ENCODE measurements at regions not wholly inside any gene's neighbourhood (a gene's known extent, or its start where the extent isn't known, plus 50 kb on each side); places are given as distances from the start of the nearest gene placed in this dataset.

DNA sequence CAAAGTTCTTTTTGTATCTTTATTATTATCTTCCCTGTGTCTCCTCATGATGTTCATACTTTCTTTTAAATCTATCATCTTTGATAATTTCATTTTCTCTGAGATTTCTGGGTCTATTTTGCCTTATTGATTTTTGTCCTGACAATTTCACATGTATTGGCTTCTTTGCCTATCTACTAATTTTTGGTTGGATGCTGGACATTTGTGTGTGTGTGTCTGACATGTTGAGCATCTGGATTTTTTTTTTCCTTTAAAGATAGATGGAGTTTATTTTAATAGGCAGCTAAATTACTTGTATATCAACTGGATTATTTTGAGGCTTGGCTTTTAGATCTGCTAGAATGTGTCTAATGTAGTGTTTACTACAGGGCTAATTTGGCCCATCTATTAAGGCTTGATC, 178.0 kb upstream of the MOCS2 start:
- H3K4me3 ChIP-seq (ENCODE audit: control insufficient read depth in 2 of 3, extremely low read depth in 1 of 3, insufficient read depth in 2 of 3, low read depth in 1 of 3, low read length in 3 of 3), result no peak overlapping the region
- peak overlapping the region; percentile 51 for H3K27ac ChIP-seq (ENCODE audit: control insufficient read depth, insufficient read depth, low read length)
- FAIRE-seq, result no peak
- no peaks in the 10 kb centered on the region for H3K27me3 ChIP-seq (ENCODE audit: control insufficient read depth, extremely low read depth, insufficient read depth, low read length)
- no peaks in the 10 kb centered on the region for H3K9me1 ChIP-seq (ENCODE audit: control insufficient read depth, extremely low read depth, insufficient read depth, low read length)
- H3K9ac ChIP-seq (ENCODE audit: control insufficient read depth, extremely low read depth, insufficient read depth, low read length), result no peak overlapping the region
- H2AFZ ChIP-seq (ENCODE audit: control insufficient read depth, low read length), result no peak overlapping the region
- DNase-seq (ENCODE audit: low read depth, low spot score), result no peak
- dilution Hi-C loops (cut with MboI; ENCODE audit: extremely low pct_ligation_motif_present, low sequenced_read_pairs), result no loop called here
- no peak overlapping the region for H3K4me2 ChIP-seq (ENCODE audit: control insufficient read depth, extremely low read depth, insufficient read depth, low read depth, low read length)
- no peak for TF ChIP-seq EZH2 (IDR thresholded peaks at IDR 0.05; ENCODE audit: low read length)
- TF ChIP-seq, protein P1, sequence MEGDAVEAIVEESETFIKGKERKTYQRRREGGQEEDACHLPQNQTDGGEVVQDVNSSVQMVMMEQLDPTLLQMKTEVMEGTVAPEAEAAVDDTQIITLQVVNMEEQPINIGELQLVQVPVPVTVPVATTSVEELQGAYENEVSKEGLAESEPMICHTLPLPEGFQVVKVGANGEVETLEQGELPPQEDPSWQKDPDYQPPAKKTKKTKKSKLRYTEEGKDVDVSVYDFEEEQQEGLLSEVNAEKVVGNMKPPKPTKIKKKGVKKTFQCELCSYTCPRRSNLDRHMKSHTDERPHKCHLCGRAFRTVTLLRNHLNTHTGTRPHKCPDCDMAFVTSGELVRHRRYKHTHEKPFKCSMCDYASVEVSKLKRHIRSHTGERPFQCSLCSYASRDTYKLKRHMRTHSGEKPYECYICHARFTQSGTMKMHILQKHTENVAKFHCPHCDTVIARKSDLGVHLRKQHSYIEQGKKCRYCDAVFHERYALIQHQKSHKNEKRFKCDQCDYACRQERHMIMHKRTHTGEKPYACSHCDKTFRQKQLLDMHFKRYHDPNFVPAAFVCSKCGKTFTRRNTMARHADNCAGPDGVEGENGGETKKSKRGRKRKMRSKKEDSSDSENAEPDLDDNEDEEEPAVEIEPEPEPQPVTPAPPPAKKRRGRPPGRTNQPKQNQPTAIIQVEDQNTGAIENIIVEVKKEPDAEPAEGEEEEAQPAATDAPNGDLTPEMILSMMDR (optimal IDR thresholded peaks at IDR 0.05 in 1 of 3, IDR thresholded peaks at IDR 0.05 in 1 of 3, conservative IDR thresholded peaks at IDR 0.05 in 1 of 3; ENCODE audit: extremely low read depth in 1 of 3, insufficient read depth in 2 of 3, low read length in 3 of 3), result no peak
- no peaks in the 10 kb centered on the region for H3K36me3 ChIP-seq (ENCODE audit: control insufficient read depth in 2 of 2, extremely low read depth in 1 of 2, insufficient read depth in 2 of 2, low read length in 2 of 2)
- peaks cover 9% of the 10 kb centered on the region for H3K9me3 ChIP-seq (ENCODE audit: control insufficient read depth, low read depth, low read length)
- H3K79me2 ChIP-seq (ENCODE audit: control insufficient read depth, insufficient read depth, low read length), result no peaks in the 10 kb centered on the region
- peaks cover 15% of the 10 kb centered on the region for H3K4me1 ChIP-seq (ENCODE audit: control insufficient read depth, extremely low read depth, insufficient read depth, low read length)
- H4K20me1 ChIP-seq (ENCODE audit: control insufficient read depth, extremely low read depth, insufficient read depth, low read length), result no peaks in the 10 kb centered on the region

DNA sequence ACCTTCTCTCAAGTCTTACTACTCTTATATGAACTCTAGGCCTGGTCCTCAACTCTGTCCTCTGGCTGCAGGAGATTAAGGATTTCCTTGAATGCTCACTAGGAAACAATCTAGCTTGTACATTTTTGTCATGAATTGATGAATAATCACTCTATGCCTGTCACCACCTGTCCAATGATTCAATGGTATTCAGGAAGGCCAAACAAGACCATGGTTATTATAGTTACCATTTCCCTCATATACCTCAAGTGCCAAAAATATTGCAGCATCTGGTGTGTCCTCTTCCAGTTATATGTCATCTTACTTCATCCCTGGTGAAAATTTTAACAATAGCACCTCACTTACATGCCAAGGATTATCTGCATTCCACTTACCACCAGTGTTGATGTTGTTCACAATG, 179.0 kb upstream of the MOCS2 start:
- H3K9me3 ChIP-seq (ENCODE audit: control insufficient read depth, low read depth, low read length), result peaks cover 9% of the 10 kb centered on the region
- H3K4me2 ChIP-seq (ENCODE audit: control insufficient read depth, extremely low read depth, insufficient read depth, low read depth, low read length), result peak overlapping the region; percentile 46
- H3K36me3 ChIP-seq (ENCODE audit: control insufficient read depth in 2 of 2, extremely low read depth in 1 of 2, insufficient read depth in 2 of 2, low read length in 2 of 2), result no peaks in the 10 kb centered on the region
- peak; percentile 54 for DNase-seq (ENCODE audit: low read depth, low spot score)
- H3K9me1 ChIP-seq (ENCODE audit: control insufficient read depth, extremely low read depth, insufficient read depth, low read length), result no peaks in the 10 kb centered on the region
- peak overlapping the region; percentile 84 for H3K27ac ChIP-seq (ENCODE audit: control insufficient read depth, insufficient read depth, low read length)
- peaks cover 15% of the 10 kb centered on the region for H3K4me1 ChIP-seq (ENCODE audit: control insufficient read depth, extremely low read depth, insufficient read depth, low read length)
- peak; percentile 91 for FAIRE-seq
- H3K9ac ChIP-seq (ENCODE audit: control insufficient read depth, extremely low read depth, insufficient read depth, low read length), result peak overlapping the region; percentile 28
- TF ChIP-seq, protein P1 (optimal IDR thresholded peaks at IDR 0.05 in 1 of 3, IDR thresholded peaks at IDR 0.05 in 1 of 3, conservative IDR thresholded peaks at IDR 0.05 in 1 of 3; ENCODE audit: extremely low read depth in 1 of 3, insufficient read depth in 2 of 3, low read length in 3 of 3), result no peak
- TF ChIP-seq EZH2 (IDR thresholded peaks at IDR 0.05; ENCODE audit: low read length), result no peak
- H3K27me3 ChIP-seq (ENCODE audit: control insufficient read depth, extremely low read depth, insufficient read depth, low read length), result no peaks in the 10 kb centered on the region
- dilution Hi-C loops (cut with MboI; ENCODE audit: extremely low pct_ligation_motif_present, low sequenced_read_pairs), result no loop called here
- no peak overlapping the region for H3K4me3 ChIP-seq (ENCODE audit: control insufficient read depth in 2 of 3, extremely low read depth in 1 of 3, insufficient read depth in 2 of 3, low read depth in 1 of 3, low read length in 3 of 3)
- H2AFZ ChIP-seq (ENCODE audit: control insufficient read depth, low read length), result no peak overlapping the region
- H4K20me1 ChIP-seq (ENCODE audit: control insufficient read depth, extremely low read depth, insufficient read depth, low read length), result no peaks in the 10 kb centered on the region
- no peaks in the 10 kb centered on the region for H3K79me2 ChIP-seq (ENCODE audit: control insufficient read depth, insufficient read depth, low read length)

Measured in keratinocyte (primary cell).